GM20000 (cell line): ENCODE measurements at regions not wholly inside any gene's neighbourhood (a gene's known extent, or its start where the extent isn't known, plus 50 kb on each side); places are given as distances from the start of the nearest gene placed in this dataset.

Experiments
- DNase-seq: peaks from one replicate; pipeline ENCODE4 v3.0.0; 2012; ENCODE audit warnings: low spot score
- TF ChIP-seq, protein P1 (sequence below): IDR thresholded peaks from 2 replicates; pipeline ENCODE4 v1.5.1; 2012; ENCODE audit warnings: mild to moderate bottlenecking, control low read depth; ENCODE audit errors: extremely low read depth, missing control alignments

DNA sequence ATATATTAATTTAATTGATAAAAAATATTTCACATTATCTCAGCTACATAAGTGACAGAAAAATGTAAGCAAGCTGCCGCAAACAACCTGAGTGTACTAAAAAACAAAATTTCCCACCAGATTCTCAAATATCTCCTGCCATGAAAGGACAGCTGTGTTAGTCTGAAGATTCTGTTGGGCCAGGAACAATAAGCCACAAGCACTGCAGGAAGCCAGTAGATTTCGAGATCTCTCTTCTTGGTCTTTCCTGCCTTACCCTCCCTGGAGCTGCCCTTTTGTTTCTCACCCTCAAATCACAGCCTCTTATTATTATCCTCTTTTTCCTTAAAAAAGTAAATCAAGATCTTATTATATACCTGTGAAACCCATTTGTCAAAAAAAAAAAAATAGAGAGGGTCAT, 165.6 kb downstream of the EFNB2 start:
- TF ChIP-seq, protein P1, sequence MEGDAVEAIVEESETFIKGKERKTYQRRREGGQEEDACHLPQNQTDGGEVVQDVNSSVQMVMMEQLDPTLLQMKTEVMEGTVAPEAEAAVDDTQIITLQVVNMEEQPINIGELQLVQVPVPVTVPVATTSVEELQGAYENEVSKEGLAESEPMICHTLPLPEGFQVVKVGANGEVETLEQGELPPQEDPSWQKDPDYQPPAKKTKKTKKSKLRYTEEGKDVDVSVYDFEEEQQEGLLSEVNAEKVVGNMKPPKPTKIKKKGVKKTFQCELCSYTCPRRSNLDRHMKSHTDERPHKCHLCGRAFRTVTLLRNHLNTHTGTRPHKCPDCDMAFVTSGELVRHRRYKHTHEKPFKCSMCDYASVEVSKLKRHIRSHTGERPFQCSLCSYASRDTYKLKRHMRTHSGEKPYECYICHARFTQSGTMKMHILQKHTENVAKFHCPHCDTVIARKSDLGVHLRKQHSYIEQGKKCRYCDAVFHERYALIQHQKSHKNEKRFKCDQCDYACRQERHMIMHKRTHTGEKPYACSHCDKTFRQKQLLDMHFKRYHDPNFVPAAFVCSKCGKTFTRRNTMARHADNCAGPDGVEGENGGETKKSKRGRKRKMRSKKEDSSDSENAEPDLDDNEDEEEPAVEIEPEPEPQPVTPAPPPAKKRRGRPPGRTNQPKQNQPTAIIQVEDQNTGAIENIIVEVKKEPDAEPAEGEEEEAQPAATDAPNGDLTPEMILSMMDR, result no peak
- no peak for DNase-seq

DNA sequence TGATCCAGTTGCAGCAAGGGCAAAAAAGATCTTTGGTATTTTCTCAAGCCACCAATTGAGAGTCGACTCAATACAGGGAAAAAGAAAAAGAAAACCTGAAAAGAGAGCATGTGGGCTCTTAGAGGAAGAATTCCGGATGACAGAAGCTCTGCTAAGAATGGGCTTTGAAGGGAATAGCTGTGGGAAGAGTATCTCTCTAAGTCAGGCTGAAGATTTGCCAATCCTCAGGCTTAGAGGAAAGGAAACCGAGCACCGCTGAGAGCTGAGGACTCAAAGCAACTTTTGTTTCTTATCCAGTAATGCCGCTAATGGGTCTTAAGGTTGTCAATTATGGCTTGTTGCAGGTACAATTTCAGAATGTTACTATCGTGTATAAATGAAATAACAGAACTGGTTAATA, 166.4 kb downstream of the EFNB2 start:
- no peak for DNase-seq
- TF ChIP-seq, protein P1, result no peak

DNA sequence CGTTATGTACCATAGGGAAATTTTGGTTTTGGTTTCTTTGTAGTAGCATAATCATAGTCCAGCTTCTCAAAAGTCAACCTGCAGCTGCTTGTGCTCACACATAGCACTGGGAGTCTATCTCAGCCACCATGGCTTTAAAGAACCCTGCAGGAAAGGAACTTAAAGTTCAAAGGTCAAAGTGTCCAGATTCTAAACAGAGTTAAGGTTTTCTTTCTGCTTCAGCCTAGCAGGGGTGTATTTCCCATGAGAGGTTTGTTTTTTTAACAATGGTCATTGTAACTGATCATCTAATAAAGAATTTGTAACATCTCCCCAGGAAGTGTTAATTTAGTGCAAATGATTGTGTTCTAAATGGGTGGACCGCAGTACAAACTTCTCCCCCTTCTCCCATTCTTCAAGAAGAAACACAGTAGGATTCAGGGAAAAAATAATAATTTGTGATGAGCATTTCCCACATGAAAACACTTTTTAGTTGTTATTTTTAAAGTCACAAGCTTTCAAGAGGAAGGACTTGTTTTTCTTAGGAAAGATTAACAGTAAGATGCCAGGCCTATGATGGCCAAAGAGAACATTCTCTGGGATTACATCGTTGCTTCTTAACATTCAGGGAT, 168.0 kb downstream of the EFNB2 start:
- TF ChIP-seq, protein P1, result no peak

GRCh38 chr13:106362707-106363106, 172.8 kb downstream of the EFNB2 start:
- no peak for DNase-seq

More for the DNA sequence above, 168.0 kb downstream of the EFNB2 start:
- DNase-seq, result no peak

DNA sequence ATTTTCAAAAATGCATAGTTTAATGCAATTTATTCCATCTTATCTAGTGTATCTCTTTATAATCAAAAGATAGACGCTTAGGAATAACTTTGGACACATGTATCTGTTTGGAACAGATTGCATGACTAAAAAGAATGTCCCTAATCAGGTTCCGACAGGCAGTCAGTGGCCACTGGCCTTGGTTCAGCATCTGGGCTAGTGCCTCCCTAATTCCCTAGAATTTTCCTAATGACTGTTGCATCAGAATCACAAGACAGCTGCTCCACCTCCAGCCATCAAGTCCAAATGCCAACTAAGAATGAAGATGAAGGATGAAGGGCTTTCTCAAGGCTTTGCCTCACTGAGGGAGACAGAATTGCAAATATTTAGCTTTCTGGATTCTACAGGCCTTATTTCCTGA, 173.8 kb downstream of the EFNB2 start:
- DNase-seq, result no peak
- TF ChIP-seq, protein P1, result no peak

More at GRCh38 chr13:106362707-106363106, 172.8 kb downstream of the EFNB2 start:
- TF ChIP-seq, protein P1, result no peak

GRCh38 chr13:106357198-106357597, 178.3 kb downstream of the EFNB2 start:
- DNase-seq, result no peak
- TF ChIP-seq, protein P1, result no peak

DNA sequence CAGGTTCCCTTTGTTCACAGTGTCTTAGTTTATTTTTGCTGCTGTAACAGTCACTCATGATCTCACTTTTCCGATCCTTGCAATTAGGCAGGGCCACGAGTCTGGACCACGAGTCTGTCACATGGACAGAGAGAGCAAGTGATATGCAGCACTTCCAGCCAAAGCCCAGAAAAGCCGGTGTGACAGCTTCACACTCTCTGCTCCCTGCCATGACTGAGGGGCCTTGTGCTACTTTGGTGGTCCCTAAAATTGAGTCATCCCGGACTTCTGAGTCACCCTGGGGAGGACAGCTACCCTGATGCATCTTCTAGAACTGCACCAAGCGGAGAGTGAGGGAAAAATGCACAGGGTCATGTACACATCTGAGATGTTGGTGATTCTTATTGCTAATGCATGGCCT, 179.6 kb downstream of the EFNB2 start:
- no peak for DNase-seq
- TF ChIP-seq, protein P1, result no peak
